Skeletal muscle cell (primary cell): ENCODE measurements at regions not wholly inside any gene's neighbourhood (a gene's known extent, or its start where the extent isn't known, plus 50 kb on each side); places are given as distances from the start of the nearest gene placed in this dataset.
"Not testable (repeated sequence)": the region's sequence is repeated elsewhere in the genome, so short reads cannot be mapped to it uniquely, and the experiment has no call there.

ENCODE experiments used
- DNase-seq: peaks from one replicate; pipeline ENCODE4 v3.0.0-alpha.2; 2010; ENCODE audit warnings: low read depth
- H3K4me3 ChIP-seq: 2 replicates; pipeline ENCODE4 v1.5.1; 2011; ENCODE audit warnings: low read depth, mild to moderate bottlenecking, control low read depth, low read length, moderate library complexity

DNA sequence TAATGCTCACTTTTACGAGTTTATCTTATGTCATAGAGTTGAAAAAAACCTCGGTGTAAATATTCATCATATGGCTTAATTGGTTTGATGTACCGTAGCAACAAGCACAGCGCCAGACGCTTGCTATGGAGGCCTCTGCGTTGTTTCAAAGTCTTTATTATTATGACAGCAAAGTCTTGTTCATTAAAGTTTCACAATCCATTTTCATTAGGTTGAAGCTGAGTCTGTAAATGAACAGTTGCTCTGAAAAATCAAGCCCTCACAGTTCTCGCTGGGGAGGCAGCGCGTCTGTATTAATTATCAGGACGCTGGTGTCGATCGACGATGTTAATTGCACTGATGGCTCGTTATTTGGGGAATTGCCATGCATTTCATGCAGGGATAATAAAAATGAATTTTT is 185.6 kb downstream of the INSC start:
- no peak for DNase-seq

DNA sequence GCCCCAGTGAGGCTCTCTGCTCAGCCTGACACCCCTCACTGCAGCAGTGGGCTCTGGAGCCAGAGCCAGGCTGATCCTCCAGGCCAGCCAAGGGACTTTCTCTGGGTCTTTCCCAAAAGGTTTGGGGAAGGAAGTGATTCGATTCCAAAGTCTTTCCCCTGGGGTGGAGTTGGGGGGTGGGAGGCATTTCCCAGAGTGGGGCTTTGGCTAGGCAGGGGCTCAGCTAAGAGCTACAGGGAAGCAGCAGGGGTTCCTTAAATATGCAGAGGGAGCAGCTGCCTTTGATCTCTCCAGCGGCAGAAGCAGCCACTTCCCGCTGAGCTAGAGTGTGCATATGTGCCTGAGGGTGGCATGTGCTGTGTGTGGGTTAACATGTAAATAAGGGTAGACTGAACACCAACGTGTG is 192.9 kb downstream of the INSC start:
- H3K4me3 ChIP-seq = no peak overlapping the region
- DNase-seq = no peak

More for the DNA sequence above, 185.6 kb downstream of the INSC start:
- H3K4me3 ChIP-seq = no peak overlapping the region

DNA sequence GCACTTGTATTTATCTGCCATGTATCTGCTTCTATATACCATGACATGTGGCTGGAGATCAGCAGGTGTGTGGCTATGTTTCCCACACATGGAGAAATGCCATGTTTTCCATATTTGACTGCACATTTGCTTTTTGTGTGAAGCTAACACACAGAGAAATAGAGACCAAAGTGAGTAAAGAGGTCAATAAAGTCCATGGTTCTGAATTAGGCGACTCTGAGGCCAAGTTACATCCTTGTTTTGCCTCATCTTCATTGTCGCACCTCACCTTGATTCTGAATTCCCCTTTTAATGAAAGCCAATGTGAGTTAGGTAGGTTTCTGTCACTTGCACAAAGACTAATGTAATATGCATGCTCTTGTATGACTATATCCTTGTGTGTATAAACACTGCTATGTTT is 194.1 kb downstream of the INSC start:
- no peak overlapping the region for H3K4me3 ChIP-seq
- no peak for DNase-seq

DNA sequence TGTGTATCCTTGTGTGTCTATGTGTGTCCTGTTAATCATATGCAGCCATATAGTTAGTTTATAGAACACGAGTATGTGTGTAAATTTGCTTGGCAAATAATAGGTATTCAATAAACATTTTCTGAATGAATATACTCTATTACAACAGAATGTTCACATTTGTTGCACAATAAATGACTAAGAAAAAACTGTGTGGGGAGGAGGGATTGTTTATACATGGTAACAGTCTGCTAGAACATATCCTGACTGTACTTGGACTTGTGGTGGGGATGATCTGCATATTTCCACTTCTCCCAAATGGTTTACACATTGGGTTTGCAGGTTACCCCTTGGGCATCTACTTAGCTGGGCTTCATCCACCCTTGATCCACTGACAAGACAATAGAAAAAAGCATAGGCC is 194.6 kb downstream of the INSC start:
- H3K4me3 ChIP-seq = no peak overlapping the region
- DNase-seq = no peak

DNA sequence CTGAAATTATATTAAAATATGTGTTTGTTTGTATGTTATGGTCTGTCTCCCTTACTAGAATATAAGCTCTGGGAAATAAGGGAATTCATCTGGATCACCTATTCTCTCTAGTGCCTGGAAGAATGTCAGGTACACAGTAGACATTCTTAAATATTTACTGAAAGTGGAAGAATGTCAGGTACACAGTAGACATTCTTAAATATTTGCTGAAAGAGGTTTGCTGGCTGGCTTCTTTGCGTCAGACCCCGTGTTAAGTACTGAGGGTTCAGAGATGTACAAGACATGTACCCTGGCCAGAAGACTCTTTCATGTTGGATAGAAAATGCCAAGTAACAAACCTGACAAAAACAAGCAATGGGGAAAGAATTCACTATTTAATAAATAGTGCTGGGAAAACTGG is 199.1 kb downstream of the INSC start:
- no peak for DNase-seq
- no peak overlapping the region for H3K4me3 ChIP-seq

DNA sequence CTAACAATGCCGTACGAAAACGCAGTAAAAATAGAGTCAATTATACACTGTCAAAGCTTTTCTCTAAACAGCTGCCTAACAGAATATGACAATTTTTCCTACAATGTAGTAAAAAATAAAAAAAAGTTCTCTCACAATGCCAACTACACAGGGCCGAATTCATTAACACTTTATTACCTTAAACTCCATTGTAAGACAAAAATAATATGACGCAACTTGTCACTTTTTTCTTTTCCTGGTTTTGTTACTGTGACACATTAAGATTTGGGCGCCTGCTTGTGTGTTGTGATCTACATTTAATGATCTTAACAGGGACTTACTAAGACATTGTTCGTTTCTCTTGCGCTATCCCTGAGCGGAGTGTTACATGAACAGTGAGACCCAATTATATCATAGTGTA is 204.1 kb downstream of the INSC start:
- H3K4me3 ChIP-seq = no peak overlapping the region
- no peak for DNase-seq

DNA sequence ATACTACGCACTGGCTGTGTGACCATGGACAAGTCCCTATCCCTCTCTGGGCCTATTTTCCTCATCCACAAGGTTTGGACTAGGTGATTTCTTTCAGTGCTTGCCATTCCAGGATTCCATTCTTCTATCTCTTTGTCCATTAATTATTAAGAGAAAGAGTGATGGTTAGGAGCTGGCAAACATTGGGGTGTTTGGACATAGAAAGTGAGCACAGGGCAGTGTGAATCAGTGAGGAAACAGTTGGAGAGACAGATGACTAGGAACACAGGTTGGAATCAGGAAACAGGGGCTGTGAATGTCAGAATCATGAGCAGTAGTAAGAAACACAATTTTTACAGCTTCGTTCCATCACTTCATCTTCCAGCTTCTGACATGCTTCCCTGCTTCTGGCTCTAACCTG is 211.8 kb downstream of the INSC start:
- H3K4me3 ChIP-seq = no peak overlapping the region
- DNase-seq = no peak

DNA sequence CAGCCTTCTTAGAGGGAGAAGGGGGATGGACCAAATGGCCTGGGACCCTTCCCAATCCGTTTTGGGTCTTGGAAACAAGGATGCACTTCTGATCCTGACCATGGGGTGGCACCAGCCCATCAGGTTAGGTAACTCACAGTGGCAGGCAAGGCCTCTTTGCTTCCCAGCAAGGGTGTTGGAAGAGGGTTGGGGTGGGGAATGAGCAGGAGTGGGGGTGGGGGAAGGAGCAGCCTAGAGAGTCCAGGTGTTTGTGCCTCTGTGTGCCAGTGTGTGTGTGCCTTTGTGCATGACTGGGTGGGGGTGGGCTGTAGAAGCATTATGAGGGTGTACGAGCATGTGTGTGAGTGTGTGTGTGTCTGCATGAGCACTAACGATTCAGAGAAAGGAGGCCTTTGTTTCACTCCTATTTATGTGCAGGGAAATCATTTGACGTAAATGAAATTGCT is 213.1 kb downstream of the INSC start:
- DNase-seq = peak; percentile 2
- no peak overlapping the region for H3K4me3 ChIP-seq

DNA sequence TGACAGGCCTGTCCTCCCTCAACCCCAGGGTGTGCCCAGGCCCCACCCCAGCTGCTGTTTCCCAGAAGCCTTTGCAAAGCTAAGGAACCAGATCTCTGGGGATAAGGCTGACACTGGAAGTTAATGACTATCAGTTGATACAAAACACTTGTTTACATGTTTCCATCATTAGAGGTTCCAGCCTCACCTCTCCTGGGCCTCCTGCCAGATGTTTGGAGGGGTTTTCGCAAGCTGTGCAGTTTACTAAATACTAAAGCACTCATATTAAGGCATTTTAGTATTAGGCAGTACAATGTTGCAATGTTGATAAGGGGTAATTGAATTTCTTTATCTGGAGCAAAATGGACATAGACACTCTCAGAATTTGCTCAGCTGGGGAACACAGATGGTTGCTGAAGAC is 218.7 kb downstream of the INSC start:
- no peak overlapping the region for H3K4me3 ChIP-seq
- no peak for DNase-seq

DNA sequence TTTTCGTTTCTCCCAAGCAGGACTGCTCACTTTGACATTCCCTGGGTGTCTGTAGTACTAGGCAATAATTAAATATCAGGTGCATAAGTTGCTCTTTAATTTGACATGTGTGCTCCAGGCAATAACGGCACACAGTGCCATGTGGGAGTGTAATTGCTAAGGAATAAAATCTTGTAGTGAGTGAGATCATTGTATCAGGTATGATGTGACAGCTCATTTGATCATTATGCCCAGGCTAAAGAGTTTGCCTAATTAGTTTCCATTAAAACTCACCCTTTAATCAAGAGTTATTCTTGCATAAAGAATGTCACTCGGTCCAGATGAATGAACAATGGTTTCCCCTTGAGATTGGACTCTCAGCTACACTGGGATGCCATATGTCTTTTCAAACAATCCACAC is 220.0 kb downstream of the INSC start:
- DNase-seq = no peak
- no peak overlapping the region for H3K4me3 ChIP-seq

DNA sequence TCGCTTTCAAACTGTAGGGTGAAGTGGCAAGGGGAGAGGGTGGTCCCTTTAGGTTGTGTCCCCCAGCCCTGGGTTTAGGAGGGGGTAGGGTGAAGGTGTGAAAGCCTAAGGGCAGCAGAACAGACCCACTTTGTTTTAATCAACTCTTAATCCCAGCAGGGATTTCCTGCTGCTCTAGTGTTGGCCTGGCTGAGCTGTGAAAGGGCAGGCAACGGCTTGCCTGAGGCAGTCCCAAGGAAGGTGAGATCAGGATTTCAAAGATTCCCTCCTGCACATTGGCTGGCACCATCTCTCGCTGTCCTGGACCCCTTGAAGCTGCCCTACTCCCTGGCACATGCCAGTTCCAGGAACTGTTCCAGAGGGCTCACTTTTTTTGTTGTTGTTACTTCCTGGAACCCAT is 221.3 kb downstream of the INSC start:
- H3K4me3 ChIP-seq = no peak overlapping the region
- no peak for DNase-seq

DNA sequence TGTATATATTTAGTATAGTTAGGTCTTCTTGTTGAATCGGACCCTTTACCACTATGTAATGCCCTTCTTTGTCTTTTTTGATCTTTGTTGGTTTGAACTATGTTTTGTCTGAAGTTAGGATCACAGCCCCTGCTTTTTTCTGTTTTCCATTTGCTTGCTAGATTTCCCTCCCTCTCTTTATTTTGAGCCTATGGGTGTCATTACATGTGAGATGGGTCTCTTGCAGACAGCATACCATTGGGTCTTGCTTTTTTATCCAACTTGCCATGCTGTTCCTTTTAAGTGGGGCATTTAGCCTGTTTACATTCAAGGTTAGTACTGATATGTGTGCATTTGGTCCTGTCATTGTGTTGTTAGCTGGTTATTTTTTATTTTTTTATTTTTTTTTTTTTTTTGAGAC is 224.6 kb downstream of the INSC start:
- no peak for DNase-seq

DNA sequence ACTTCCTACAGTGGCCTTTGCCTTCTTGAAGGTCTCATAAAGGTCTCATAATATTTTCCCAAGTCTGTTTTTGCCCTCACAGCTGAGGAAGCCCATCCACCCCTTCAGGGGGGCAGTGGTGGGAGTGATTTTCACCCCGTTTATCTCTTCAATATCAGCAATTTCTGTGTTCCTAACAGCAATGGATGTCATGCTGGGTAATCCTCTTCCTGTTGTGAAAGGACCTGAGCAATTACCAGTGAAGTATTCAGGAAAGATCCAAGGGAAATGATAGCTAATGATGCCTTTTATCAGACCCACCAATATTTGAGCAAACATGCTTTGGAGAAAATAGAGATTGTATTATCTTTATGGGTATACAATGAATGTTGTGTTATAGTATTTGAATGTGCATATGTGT is 226.9 kb downstream of the INSC start:
- H3K4me3 ChIP-seq = no peak overlapping the region
- DNase-seq = no peak

More for the DNA sequence above, 224.6 kb downstream of the INSC start:
- H3K4me3 ChIP-seq = no peak overlapping the region

DNA sequence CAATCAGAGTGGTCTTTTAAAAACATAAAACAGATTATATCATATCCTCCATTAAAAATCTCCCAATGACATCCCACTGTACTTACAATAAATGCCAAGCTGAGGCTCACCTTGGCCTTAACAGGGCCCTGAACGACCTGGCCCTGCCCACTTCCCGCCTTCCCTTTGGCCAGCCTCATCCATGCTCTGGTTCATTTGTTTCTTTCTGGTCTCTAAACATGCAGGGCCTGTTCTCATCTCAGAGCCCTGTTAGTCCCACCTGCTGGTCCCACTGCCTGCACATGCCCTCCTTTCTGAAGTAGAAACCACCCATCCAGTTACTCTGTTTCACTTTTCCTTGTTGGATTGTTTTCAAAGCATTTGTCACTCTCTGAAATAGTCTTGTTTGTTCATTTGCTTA is 227.4 kb downstream of the INSC start:
- no peak for DNase-seq
- H3K4me3 ChIP-seq = no peak overlapping the region

DNA sequence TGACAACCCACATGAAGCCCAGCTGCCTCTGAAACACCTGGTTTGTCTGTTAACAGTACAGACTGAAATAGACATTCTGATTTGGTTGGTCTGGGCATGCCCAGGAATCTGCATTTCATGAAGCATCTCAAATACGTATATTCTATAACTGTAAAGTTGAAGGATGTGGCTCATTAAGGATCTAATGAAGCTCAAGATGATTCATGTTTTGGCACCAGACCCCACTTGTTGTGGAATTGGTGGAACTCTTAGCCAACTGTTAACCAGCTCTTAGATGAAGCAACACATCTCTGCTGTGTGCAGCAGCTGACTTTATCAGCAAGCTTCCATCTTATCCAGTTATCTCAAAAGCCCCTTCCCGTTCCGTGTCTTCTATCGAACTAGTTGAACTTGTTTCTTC is 232.2 kb downstream of the INSC start:
- no peak for DNase-seq
- no peak overlapping the region for H3K4me3 ChIP-seq

DNA sequence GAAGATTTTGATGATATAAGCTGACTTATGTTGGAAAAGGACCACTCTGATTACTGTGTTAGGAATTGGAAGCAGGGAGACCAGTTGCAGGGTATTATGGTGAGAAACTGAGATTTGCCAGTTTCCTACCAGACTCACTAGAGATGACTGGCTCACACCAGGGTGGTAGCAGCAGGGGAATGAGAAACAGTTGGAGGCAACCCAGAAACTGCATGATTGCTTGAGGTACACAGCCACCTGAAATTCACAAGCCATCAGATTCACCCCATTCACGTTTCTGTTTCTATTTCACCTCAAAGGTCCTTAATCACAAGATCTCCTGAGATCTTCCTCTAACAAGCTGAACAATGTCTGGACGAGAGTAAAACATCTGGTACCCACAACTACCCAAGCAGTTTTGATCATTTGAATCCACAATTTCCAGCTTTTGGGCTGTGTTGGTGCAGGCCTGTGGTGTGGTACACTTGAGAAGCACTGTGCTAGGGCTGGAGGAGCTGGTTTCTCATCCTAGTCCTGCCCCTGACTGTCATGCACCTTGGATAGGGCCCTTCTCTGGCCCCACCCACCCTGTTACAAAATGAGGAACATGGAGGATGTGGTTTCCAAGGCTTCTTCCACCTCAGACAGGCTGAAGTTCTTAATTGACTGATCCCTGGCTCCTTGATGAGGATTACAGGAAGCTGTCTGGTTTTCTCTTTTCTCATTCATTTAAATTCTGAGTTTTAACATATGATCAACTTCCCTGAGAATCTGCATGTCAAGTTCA is 233.4 kb downstream of the INSC start:
- no peak overlapping the region for H3K4me3 ChIP-seq
- no peak for DNase-seq

DNA sequence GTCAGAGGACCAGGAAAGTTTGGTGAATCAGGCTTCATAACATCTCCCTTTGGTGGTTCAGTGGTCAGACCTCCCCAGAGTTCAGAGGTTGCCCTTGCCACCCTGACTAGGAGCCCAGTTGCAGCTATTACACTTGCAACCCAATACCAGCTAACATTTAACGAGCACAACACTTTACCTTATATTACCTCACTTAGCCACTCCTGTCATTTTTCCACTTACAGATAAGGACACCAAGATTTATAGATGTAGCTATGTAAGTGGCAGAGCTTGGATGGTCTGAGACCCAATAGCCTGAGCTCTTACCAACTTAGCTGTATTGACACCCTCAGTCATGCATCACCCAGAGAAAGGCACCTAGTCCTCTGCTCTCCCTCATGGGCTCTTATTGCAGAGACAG is 234.7 kb downstream of the INSC start:
- DNase-seq = no peak
- no peak overlapping the region for H3K4me3 ChIP-seq

DNA sequence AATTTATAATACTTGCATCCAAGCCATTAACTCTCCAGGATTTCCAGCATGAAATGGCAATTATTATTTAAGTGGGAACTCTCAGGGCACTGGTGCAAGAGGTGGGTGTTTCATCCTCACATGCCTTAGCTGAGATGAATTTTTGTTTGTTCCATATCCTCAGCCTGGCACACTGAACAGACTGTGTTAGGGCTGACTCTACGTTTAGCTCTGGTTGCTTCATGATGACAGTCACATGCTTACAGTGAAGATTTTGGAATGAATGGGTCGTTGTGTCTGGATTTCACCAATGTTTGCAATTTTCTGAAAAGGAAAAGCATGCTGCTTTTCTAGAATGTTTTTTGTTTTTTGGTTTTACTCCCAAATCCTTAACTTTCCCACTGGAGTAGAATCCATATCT is 246.6 kb downstream of the INSC start:
- DNase-seq = no peak
- no peak overlapping the region for H3K4me3 ChIP-seq

DNA sequence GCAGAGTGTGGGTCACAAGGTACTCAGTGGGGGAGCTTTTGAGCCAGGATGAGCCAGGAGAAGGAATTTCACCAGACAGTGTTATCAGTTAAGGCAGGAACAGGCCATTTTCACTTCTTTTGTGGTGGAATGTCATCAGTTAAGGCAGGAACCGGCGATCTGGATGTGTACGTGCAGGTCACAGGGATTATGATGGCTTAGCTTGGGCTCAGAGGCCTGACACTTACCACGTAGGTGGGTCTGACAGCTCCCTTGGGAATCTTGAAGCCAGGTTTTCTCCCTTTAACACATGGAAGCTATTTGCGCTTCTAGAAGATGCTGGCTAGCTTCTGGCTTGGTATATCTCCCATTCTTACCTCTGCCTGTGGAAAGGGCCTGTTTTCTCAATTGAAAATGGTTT is 250.6 kb downstream of the INSC start:
- not testable (repeated sequence) for DNase-seq, H3K4me3 ChIP-seq

DNA sequence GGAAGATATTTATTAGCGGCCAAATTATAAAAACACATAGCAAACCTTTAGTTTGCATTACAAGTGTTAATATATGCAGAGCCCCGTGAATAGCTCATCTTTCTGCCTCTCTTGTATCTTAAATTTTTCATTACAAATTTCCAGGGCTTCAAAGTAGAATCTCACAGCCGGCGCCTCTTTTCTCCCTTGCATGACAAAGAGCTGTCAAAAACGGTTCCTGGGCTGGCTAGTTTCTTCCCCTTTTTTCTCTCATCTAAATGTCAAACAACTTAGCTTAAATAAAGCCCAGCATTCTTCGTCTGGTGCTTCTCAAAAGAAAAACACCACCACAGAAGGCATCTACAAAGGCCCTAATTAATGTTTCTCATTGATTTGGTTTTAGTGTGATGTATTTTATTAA is 253.0 kb downstream of the INSC start:
- no peak for DNase-seq
- no peak overlapping the region for H3K4me3 ChIP-seq

DNA sequence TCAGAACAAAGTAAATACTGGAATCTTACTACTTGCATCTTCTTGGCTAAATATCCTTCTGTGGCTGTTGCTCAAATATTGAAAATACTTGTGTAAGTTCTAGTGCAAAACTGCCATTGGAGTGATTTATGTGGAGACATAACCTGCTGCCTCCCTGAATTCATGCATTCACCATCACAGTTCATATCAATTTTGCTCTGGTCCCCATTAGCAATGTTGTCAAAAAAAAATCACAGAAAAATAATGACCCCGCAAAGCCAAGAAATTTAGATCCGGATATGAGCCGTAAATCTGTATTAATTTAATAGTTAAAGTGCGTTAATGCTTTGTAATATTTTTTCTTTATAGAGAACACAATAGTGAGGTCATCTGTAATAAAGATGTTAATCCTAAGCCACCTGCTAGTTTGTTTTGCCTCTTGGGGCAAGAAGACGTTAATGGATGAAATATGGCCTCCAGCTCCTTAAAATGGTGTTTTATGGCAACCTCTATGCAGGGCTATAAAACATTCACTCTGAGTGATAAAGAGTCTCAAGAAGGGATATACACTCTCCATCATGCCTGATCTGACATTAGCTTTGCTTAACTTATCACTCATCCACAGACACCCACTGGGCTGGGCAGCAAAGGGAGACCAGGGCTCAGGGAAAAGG is 255.9 kb downstream of the INSC start:
- no peak overlapping the region for H3K4me3 ChIP-seq
- DNase-seq = no peak
